Epithelial cell of proximal tubule (primary cell): ENCODE measurements at regions not wholly inside any gene's neighbourhood (a gene's known extent, or its start where the extent isn't known, plus 50 kb on each side); places are given as distances from the start of the nearest gene placed in this dataset.

Source experiments
- DNase-seq: peaks from one replicate; pipeline ENCODE4 v3.0.0-alpha.2; 2011; ENCODE audit warnings: low read depth
- H3K4me3 ChIP-seq: 2 replicates; pipeline ENCODE4 v1.5.1; 2011; ENCODE audit warnings: low read depth, mild to moderate bottlenecking, low read length
- TF ChIP-seq, protein P1 (sequence below): conservative IDR thresholded peaks from 2 replicates; pipeline ENCODE4 v1.5.1; 2012; ENCODE audit warnings: low read depth, mild to moderate bottlenecking, low read length

DNA sequence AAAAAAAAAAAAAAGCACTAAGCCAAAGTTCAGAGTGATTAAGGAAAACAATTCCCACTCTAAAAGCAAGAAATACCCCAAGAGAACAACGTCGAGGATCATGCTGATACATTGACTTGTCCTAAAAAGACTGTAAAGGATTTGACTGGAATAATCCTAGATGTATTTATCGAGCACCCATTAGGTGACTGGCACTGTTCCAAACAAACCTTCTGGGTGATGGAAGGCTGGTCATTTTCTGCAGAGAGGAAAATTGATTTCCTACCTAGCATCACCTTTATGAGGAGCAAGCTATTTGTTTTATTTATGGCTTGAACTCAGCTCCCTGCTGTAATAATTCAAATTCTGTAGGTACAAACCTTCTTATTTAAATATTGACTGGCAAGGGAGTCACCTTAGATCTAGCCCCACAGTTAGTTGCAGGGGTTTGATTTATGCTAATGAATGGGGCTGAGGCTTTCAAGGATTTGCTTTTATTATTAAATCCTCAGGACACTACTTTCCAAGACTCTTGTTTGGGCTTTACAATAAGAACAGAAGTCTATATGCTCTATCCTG, 471.0 kb downstream of the OLFM4 start:
- no peak for DNase-seq
- no peak overlapping the region for H3K4me3 ChIP-seq
- TF ChIP-seq, protein P1, sequence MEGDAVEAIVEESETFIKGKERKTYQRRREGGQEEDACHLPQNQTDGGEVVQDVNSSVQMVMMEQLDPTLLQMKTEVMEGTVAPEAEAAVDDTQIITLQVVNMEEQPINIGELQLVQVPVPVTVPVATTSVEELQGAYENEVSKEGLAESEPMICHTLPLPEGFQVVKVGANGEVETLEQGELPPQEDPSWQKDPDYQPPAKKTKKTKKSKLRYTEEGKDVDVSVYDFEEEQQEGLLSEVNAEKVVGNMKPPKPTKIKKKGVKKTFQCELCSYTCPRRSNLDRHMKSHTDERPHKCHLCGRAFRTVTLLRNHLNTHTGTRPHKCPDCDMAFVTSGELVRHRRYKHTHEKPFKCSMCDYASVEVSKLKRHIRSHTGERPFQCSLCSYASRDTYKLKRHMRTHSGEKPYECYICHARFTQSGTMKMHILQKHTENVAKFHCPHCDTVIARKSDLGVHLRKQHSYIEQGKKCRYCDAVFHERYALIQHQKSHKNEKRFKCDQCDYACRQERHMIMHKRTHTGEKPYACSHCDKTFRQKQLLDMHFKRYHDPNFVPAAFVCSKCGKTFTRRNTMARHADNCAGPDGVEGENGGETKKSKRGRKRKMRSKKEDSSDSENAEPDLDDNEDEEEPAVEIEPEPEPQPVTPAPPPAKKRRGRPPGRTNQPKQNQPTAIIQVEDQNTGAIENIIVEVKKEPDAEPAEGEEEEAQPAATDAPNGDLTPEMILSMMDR: no peak

DNA sequence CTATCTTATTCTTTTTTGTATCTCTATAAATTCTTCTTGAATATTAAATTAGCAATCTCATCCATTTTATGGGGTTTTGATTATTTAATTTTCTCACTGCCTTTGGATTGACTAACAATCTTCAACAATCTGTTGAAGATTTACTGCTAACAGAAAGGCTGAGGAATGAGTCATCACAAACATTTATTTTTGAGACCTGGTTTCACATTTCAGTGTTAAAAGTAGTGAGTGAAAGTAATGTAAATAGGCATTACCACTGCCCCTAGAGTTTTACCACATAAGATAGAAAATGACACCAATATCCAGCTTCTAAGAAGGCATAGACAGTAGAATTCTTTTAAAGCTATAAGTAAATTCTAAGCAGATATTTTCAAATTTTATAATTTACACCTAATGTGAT, 472.8 kb downstream of the OLFM4 start:
- TF ChIP-seq, protein P1: no peak
- DNase-seq: no peak
- no peak overlapping the region for H3K4me3 ChIP-seq

DNA sequence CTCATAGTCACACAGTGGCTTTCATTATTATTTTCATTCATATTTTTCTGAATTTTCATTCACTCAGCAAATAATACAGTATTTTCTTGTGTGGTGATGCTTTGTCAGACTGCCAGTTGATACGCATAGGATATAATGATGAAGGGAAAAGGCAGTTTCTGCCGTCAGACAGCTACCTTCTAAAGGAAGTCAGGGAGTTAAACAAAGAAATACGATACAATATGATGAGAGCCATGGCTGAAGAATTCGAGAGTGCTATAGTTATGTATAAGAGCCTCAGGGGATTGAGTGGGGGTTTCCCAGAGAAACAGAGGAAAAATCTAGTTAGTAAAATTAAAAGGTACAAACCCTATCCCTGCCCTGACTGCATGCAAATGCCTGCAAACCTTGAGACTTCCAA, 479.1 kb downstream of the OLFM4 start:
- DNase-seq: no peak
- TF ChIP-seq, protein P1: no peak
- H3K4me3 ChIP-seq: no peak overlapping the region

DNA sequence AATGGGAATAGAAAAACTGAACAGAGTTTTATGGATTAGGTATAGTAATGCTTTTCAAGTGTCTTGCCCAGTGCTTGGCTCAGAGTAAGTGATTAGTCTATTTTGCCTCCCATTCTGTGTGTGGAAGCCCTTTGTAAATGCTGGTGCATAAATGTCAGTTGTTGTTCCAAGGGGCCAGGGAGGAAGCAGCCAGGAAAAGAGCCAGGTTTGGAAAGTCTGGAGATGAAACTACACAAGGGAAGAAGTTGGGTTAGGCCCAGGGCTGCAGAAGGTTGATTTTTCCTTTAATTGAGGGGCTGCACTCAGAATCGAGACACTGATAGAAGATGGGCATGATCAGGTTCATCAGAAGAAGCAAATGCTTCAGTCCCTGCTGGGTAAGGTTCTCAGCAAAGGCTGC, 484.0 kb downstream of the OLFM4 start:
- no peak overlapping the region for H3K4me3 ChIP-seq
- no peak for DNase-seq
- TF ChIP-seq, protein P1: no peak

DNA sequence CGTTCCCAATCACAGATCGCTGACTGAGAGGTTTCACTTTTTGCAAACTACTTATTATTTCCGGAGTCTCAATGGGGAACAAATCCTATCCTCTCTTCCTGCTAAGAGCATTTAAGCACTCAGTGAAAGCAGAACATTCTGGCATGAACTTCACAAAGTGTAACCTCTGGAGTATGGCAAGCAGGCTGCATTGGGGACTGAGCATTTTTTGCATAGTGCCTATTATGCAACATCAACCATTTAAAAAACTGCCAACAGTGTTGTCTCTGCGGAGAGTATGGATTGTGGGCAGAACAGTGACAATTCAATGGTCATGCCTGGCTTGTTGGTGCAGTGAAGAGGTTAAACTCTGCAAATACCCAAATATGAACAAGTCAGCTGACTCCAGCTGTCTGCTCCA, 484.6 kb downstream of the OLFM4 start:
- H3K4me3 ChIP-seq: no peak overlapping the region
- TF ChIP-seq, protein P1: no peak
- no peak for DNase-seq

DNA sequence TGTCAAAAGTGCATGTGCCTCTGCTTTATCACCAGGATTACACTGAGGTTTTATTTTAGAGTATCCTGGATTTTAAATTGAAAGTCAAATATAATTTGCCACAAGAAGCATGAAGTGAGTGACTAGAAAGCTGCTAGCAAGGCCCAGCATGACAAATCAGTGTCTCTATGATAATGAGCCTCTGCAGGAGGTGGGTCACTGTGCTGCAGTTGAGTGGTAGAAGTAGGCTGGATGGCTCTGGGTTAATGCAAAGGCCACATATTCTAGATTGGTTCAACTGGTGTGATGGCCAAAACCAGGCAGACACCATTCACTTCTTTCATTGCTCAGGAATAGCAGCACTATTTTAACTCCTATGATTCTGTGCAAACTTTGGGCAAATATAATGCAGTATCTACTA, 491.5 kb downstream of the OLFM4 start:
- DNase-seq: no peak
- H3K4me3 ChIP-seq: no peak overlapping the region
- TF ChIP-seq, protein P1: no peak

DNA sequence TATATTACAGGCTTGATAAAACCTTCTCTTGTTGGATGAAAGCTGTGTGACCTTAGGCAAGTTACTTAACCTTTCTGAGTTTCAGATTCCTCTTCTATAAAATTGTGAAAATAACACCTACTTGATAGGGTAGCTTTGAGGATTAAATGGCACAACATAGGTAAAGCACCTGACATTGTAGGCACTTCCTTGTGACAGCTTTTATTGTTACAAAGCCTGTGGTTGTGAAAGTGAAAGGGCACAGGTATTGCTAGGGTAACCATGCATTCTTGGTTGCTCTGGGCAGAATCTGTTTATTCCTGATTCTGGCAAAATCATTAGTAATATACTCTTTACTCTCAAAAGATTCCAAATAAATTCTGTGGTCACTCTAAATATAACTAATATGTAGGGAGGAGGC, 493.4 kb downstream of the OLFM4 start:
- H3K4me3 ChIP-seq: no peak overlapping the region
- TF ChIP-seq, protein P1: no peak
- no peak for DNase-seq
